Lower leg skin (tissue), 3 donors: ENCODE measurements at regions not wholly inside any gene's neighbourhood (a gene's known extent, or its start where the extent isn't known, plus 50 kb on each side); places are given as distances from the start of the nearest gene placed in this dataset.

ENCODE experiments used
- CTCF ChIP-seq, 3 donors: fragments of 450-650 bp; IDR thresholded peaks; one replicate each; pipeline ENCODE4 v1.5.1; 2016; ENCODE audit warnings: antibody characterized with exemption in 3 of 3, mild to moderate bottlenecking in 3 of 3, moderate library complexity in 2 of 3
- POLR2A ChIP-seq, 2 donors: fragments of 450-650 bp; IDR thresholded peaks; one replicate each; pipeline ENCODE4 v1.6.1; 2016 to 2017; ENCODE audit warnings: antibody characterized with exemption in 2 of 2, mild to moderate bottlenecking in 1 of 2, moderate library complexity in 1 of 2

GRCh38 chr20:39775110-39775509 is 813.0 kb downstream of the DHX35 start:
- TF ChIP-seq CTCF (IDR thresholded peaks at IDR 0.05) (no peak), POLR2A (IDR thresholded peaks at IDR 0.05) (no peak)
